ENCODE measurements at regions not wholly inside any gene's neighbourhood (a gene's known extent, or its start where the extent isn't known, plus 50 kb on each side); places are given as distances from the start of the nearest gene placed in this dataset.
A peak's percentile ranks its signal among the peaks of the same experiment; 100 is the strongest.

DNA sequence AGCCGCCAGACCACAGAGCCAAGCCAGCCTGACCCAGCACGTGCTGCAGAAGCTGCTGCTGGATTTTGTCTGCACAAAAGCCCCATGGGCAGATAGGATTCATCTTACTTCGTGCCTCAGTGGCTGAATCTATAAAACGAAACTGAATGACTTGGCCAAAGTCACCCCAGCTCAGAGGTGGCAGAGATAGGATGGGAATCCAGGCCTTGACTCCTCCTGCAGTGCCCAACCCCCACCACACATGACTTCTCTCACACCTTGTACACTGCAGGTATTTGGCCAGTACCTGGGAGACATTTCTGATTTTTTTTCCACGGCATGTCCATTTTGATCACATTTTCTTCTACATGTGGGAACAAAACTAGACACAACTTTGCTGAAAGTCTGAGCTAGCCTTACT, 182.1 kb downstream of the ANKRD60 start:
- DNase-seq (no peak), ATAC-seq (ENCODE audit: insufficient read depth, low FRiP score) (no peak)
- Histone ChIP-seq H3K36me3 (ENCODE audit: control insufficient read depth in 4 of 4, insufficient read depth in 4 of 4, low read length in 4 of 4) (no peaks in the 10 kb centered on the region), H3K27me3 (ENCODE audit: control insufficient read depth in 3 of 3, insufficient read depth in 3 of 3, low read length in 2 of 3) (no peaks in the 10 kb centered on the region), H3K4me1 (ENCODE audit: control insufficient read depth in 5 of 5, insufficient read depth in 5 of 5, low read length in 5 of 5) (peaks cover 0 to 6% (median 0%) of the 10 kb centered on the region in 5 donors), H3K9ac (ENCODE audit: insufficient read depth in 1 of 2, low read length in 2 of 2) (no peak overlapping the region), H3K9me3 (ENCODE audit: control insufficient read depth in 4 of 4, insufficient read depth in 3 of 4, low read length in 3 of 4) (peaks cover 0 to under 1% (median 0%) of the 10 kb centered on the region in 4 donors), H3K4me3 (no peak overlapping the region), H3K27ac (ENCODE audit: low read depth in 1 of 2, low read length in 1 of 2) (no peak overlapping the region)
- TF ChIP-seq, protein P1, sequence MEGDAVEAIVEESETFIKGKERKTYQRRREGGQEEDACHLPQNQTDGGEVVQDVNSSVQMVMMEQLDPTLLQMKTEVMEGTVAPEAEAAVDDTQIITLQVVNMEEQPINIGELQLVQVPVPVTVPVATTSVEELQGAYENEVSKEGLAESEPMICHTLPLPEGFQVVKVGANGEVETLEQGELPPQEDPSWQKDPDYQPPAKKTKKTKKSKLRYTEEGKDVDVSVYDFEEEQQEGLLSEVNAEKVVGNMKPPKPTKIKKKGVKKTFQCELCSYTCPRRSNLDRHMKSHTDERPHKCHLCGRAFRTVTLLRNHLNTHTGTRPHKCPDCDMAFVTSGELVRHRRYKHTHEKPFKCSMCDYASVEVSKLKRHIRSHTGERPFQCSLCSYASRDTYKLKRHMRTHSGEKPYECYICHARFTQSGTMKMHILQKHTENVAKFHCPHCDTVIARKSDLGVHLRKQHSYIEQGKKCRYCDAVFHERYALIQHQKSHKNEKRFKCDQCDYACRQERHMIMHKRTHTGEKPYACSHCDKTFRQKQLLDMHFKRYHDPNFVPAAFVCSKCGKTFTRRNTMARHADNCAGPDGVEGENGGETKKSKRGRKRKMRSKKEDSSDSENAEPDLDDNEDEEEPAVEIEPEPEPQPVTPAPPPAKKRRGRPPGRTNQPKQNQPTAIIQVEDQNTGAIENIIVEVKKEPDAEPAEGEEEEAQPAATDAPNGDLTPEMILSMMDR (IDR thresholded peaks at IDR 0.05; ENCODE audit: control extremely low read depth, extremely low read depth), result no peak
- WGBS, 2 donors, result 87% methylated on average over 5 of the region's 5 CpGs

- no peak overlapping the region for H3K9ac ChIP-seq (ENCODE audit: insufficient read depth in 1 of 2, low read length in 2 of 2)
- H3K36me3 ChIP-seq (ENCODE audit: control insufficient read depth in 4 of 4, insufficient read depth in 4 of 4, low read length in 4 of 4), result no peaks in the 10 kb centered on the region
- ATAC-seq (ENCODE audit: insufficient read depth, low FRiP score), result no peak
- TF ChIP-seq, protein P1 (IDR thresholded peaks at IDR 0.05; ENCODE audit: control extremely low read depth, extremely low read depth), result no peak
- no peak for DNase-seq
- no peaks in the 10 kb centered on the region for H3K9me3 ChIP-seq (ENCODE audit: control insufficient read depth in 4 of 4, insufficient read depth in 3 of 4, low read length in 3 of 4)
- H3K4me1 ChIP-seq (ENCODE audit: control insufficient read depth in 5 of 5, insufficient read depth in 5 of 5, low read length in 5 of 5), result peaks cover 0 to 6% (median 0%) of the 10 kb centered on the region in 5 donors
- H3K4me3 ChIP-seq, result no peak overlapping the region
- 75 to 84% methylated on average over 7 of the region's 7 CpGs for WGBS, 2 donors
- no peaks in the 10 kb centered on the region for H3K27me3 ChIP-seq (ENCODE audit: control insufficient read depth in 3 of 3, insufficient read depth in 3 of 3, low read length in 2 of 3)
- H3K27ac ChIP-seq (ENCODE audit: low read depth in 1 of 2, low read length in 1 of 2), result no peak overlapping the region
These were observed 182.9 kb downstream of the ANKRD60 start for GRCh38 chr20:58045579-58045978.

GRCh38 chr20:58044931-58045555, 183.4 kb downstream of the ANKRD60 start:
- DNase-seq (peak in 2 of 3 donors; percentile 65 to 66), ATAC-seq (ENCODE audit: insufficient read depth, low FRiP score) (no peak)
- Histone ChIP-seq H3K9ac (ENCODE audit: insufficient read depth in 1 of 2, low read length in 2 of 2) (no peak overlapping the region), H3K27ac (ENCODE audit: low read depth in 1 of 2, low read length in 1 of 2) (no peak overlapping the region), H3K4me3 (no peak overlapping the region), H3K9me3 (ENCODE audit: control insufficient read depth in 4 of 4, insufficient read depth in 3 of 4, low read length in 3 of 4) (no peaks in the 10 kb centered on the region), H3K36me3 (ENCODE audit: control insufficient read depth in 4 of 4, insufficient read depth in 4 of 4, low read length in 4 of 4) (no peaks in the 10 kb centered on the region), H3K4me1 (ENCODE audit: control insufficient read depth in 5 of 5, insufficient read depth in 5 of 5, low read length in 5 of 5) (peaks cover 0 to 6% (median 0%) of the 10 kb centered on the region in 5 donors), H3K27me3 (ENCODE audit: control insufficient read depth in 3 of 3, insufficient read depth in 3 of 3, low read length in 2 of 3) (no peaks in the 10 kb centered on the region)
- 78 to 80% methylated on average over 9 of the region's 9 CpGs for WGBS, 2 donors
- TF ChIP-seq, protein P1 (IDR thresholded peaks at IDR 0.05; ENCODE audit: control extremely low read depth, extremely low read depth), result no peak

DNA sequence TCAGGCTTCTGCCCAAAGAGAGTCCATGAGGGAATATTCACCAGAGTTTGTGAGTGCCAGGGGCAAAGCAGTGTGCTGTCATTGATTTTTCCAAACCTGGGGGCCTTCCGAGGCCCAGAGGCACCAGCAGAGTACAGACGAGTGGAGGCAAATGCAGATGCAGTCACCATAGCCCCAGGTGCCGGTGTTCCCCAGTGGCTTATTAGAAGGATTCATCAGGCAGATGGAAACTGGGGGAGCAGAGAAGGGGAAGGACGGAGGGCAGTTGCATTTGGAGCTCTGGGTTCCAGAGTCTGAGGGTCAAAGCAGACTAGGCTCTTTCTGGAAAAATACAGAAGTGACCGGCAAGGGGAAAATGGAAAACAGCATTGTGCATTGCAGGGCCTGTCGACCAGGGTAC, 184.2 kb downstream of the ANKRD60 start:
- no peak overlapping the region for H3K27ac ChIP-seq (ENCODE audit: low read depth in 1 of 2, low read length in 1 of 2)
- 80 to 90% methylated on average over 6 of the region's 6 CpGs for WGBS, 2 donors
- no peaks in the 10 kb centered on the region for H3K9me3 ChIP-seq (ENCODE audit: control insufficient read depth in 4 of 4, insufficient read depth in 3 of 4, low read length in 3 of 4)
- no peaks in the 10 kb centered on the region for H3K27me3 ChIP-seq (ENCODE audit: control insufficient read depth in 3 of 3, insufficient read depth in 3 of 3, low read length in 2 of 3)
- H3K4me1 ChIP-seq (ENCODE audit: control insufficient read depth in 5 of 5, insufficient read depth in 5 of 5, low read length in 5 of 5), result peaks cover 0 to 9% (median 0%) of the 10 kb centered on the region in 5 donors
- no peak for DNase-seq
- no peak overlapping the region for H3K4me3 ChIP-seq
- no peak for ATAC-seq (ENCODE audit: insufficient read depth, low FRiP score)
- no peaks in the 10 kb centered on the region for H3K36me3 ChIP-seq (ENCODE audit: control insufficient read depth in 4 of 4, insufficient read depth in 4 of 4, low read length in 4 of 4)
- TF ChIP-seq, protein P1 (IDR thresholded peaks at IDR 0.05; ENCODE audit: control extremely low read depth, extremely low read depth), result no peak
- H3K9ac ChIP-seq (ENCODE audit: insufficient read depth in 1 of 2, low read length in 2 of 2), result no peak overlapping the region

All from lung (tissue), 11 donors.